Endodermal cell (in vitro differentiated cells): ENCODE measurements at regions not wholly inside any gene's neighbourhood (a gene's known extent, or its start where the extent isn't known, plus 50 kb on each side); places are given as distances from the start of the nearest gene placed in this dataset.

Source experiments
- DNase-seq: peaks from one replicate; pipeline ENCODE4 v3.0.0-alpha.2; 2017
- H3K27ac ChIP-seq: 2 replicates; pipeline ENCODE4 v1.5.1; 2013; ENCODE audit warnings: mild to moderate bottlenecking, low read depth, low read length, moderate library complexity
- H3K27me3 ChIP-seq: 2 replicates; pipeline ENCODE4 v1.6.1; 2013; ENCODE audit warnings: mild to moderate bottlenecking, low read length, moderate library complexity; ENCODE audit not compliant: insufficient read depth, control insufficient read depth, poor library complexity, severe bottlenecking
- H3K36me3 ChIP-seq: 2 replicates; pipeline ENCODE4 v1.7.0; 2013; ENCODE audit warnings: mild to moderate bottlenecking, low read length, moderate library complexity; ENCODE audit not compliant: control insufficient read depth, insufficient read depth
- H3K4me1 ChIP-seq: one replicate; pipeline ENCODE4 v1.7.0; 2013; ENCODE audit warnings: low read length; ENCODE audit not compliant: control insufficient read depth, insufficient read depth
- H3K4me3 ChIP-seq: 2 replicates; pipeline ENCODE4 v1.5.1; 2013; ENCODE audit warnings: mild to moderate bottlenecking, low read length, moderate library complexity
- H3K9ac ChIP-seq: 2 replicates; pipeline ENCODE4 v1.6.1; 2013; ENCODE audit warnings: mild to moderate bottlenecking, low read length, moderate library complexity; ENCODE audit not compliant: poor library complexity, severe bottlenecking; ENCODE audit errors: extremely low read depth
- H3K9me3 ChIP-seq: 2 replicates; pipeline ENCODE4 v1.6.1; 2013; ENCODE audit warnings: mild to moderate bottlenecking, low read length, moderate library complexity; ENCODE audit not compliant: control insufficient read depth
- H3K27ac Mint-ChIP-seq: 2 replicates; pipeline ENCODE4 v1.8.0; 2020; ENCODE audit warnings: mixed read lengths
- H3K27me3 Mint-ChIP-seq: 2 replicates; pipeline ENCODE4 v1.8.0; 2021; ENCODE audit warnings: mild to moderate bottlenecking, mixed read lengths; ENCODE audit not compliant: insufficient read depth
- H3K36me3 Mint-ChIP-seq: 2 replicates; pipeline ENCODE4 v1.8.0; 2020; ENCODE audit warnings: low read depth, mixed read lengths
- H3K4me1 Mint-ChIP-seq: 2 replicates; pipeline ENCODE4 v1.8.0; 2020; ENCODE audit warnings: mixed read lengths
- H3K4me3 Mint-ChIP-seq: 2 replicates; pipeline ENCODE4 v1.8.0; 2020; ENCODE audit warnings: mild to moderate bottlenecking, moderate library complexity, mixed read lengths
- H3K9me3 Mint-ChIP-seq: 2 replicates; pipeline ENCODE4 v1.8.0; 2020; ENCODE audit warnings: mild to moderate bottlenecking, mixed read lengths
- WGBS, 2 experiments: methylation state at CpG; one replicate each; pipeline versions ENCODE4 v1.1.5 to v1.1.7; 2013; ENCODE audit warnings: missing lambda C conversion rate in 2 of 2, mixed read lengths in 1 of 2; ENCODE audit not compliant: insufficient coverage in 1 of 2, insufficient read length in 1 of 2; 5-methylcytosine and 5-hydroxymethylcytosine counted together
- TF ChIP-seq, protein P1 (sequence below): fragments of 200-600 bp; sonication (generic); conservative IDR thresholded peaks from 2 replicates; pipeline ENCODE4 v1.5.0; 2021; ENCODE audit warnings: antibody characterized with exemption, mild to moderate bottlenecking

DNA sequence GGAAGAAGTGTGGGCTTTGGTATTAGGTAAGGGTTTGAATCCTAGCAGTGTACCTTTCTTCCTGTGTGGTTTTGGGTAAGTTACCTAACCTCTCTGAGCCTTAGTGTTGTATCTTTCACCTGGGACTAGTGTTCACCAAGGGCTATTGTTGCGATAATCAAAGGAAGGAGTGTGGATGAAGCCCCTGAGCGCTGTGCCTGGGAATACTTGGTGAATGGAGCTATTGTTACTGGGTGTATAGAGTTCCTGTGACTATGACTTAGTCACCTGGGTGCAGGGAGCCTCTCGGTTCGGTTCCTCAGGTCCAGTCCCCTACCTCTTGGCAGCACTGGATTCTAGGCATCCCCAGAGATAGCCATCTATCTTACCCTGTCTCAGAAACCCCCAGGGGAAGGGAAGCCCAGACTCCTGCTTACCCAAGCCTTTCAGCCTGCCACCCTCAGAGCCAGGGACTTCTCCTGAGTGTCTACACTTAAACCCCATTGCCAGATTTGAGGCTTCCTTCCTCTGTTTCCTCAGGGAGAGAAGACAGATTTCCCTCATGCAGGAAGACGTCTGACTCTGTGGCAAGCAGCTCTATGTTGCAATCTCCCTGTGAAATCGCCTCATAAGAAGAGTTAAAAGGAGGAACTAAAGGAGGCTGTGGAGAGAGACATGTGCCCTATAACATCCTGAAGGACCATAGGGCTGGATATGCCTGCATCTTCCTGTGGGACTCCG, 181.0 kb upstream of the PITX1 start:
- no peak overlapping the region for H3K27ac Mint-ChIP-seq
- no peak overlapping the region for H3K4me3 ChIP-seq
- H3K36me3 Mint-ChIP-seq = no peaks in the 10 kb centered on the region
- H3K9me3 Mint-ChIP-seq = no peaks in the 10 kb centered on the region
- H3K27me3 ChIP-seq = peaks cover 4% of the 10 kb centered on the region
- H3K4me1 ChIP-seq = no peaks in the 10 kb centered on the region
- H3K36me3 ChIP-seq = no peaks in the 10 kb centered on the region
- DNase-seq = peak; percentile 25
- no peak overlapping the region for H3K27ac ChIP-seq
- H3K4me3 Mint-ChIP-seq = no peak overlapping the region
- WGBS, 2 experiments = 88 to 89% methylated on average over 7 of the region's 7 CpGs
- H3K9me3 ChIP-seq = no peaks in the 10 kb centered on the region
- H3K9ac ChIP-seq = no peak overlapping the region
- peaks cover 8% of the 10 kb centered on the region for H3K4me1 Mint-ChIP-seq
- TF ChIP-seq, protein P1, sequence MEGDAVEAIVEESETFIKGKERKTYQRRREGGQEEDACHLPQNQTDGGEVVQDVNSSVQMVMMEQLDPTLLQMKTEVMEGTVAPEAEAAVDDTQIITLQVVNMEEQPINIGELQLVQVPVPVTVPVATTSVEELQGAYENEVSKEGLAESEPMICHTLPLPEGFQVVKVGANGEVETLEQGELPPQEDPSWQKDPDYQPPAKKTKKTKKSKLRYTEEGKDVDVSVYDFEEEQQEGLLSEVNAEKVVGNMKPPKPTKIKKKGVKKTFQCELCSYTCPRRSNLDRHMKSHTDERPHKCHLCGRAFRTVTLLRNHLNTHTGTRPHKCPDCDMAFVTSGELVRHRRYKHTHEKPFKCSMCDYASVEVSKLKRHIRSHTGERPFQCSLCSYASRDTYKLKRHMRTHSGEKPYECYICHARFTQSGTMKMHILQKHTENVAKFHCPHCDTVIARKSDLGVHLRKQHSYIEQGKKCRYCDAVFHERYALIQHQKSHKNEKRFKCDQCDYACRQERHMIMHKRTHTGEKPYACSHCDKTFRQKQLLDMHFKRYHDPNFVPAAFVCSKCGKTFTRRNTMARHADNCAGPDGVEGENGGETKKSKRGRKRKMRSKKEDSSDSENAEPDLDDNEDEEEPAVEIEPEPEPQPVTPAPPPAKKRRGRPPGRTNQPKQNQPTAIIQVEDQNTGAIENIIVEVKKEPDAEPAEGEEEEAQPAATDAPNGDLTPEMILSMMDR = no peak
- peaks cover 29% of the 10 kb centered on the region for H3K27me3 Mint-ChIP-seq

DNA sequence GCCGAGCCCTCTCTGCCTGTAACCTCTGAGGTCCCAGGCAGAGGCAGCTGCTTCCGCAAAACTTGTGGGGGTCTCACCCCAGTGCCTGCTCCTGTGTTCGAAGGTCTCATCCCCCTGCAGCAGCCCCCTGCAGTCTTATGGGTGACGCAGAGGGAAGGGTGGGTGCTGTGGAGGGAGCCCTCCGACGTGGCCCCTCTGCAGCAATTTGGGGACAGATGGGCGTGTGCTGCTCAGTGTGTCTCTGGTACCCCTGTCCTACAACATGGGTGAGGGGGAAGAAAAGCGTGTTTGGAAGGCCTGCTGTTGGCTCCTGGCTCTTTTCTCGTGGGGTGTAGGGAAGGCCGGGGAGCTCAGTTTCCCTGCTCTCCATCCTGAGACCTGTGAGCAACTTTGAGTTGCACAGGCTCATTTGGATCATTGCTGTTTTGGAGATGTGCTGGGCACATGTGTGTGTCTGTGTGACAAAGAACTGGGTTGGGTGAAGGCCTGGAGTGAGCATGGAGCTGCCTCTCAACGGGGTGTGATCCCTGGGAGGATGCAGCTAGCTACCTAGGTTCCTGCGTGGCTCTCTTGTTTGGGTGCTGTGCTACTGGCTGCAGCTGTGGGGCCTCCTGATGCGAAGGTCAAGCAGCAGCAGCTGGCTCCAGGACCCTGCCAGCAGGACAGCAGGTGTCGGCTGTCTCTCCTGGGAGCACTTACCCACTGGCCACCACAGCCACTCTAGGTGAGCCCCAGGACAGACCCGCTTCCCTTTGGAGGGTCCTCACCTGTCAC, 179.6 kb upstream of the PITX1 start:
- Histone ChIP-seq H3K36me3 (no peaks in the 10 kb centered on the region), H3K4me1 (no peaks in the 10 kb centered on the region), H3K9me3 (no peaks in the 10 kb centered on the region), H3K27ac (no peak overlapping the region), H3K9ac (no peak overlapping the region), H3K27me3 (peaks cover 4% of the 10 kb centered on the region), H3K4me3 (no peak overlapping the region)
- H3K36me3 Mint-ChIP-seq = no peaks in the 10 kb centered on the region
- no peak overlapping the region for H3K27ac Mint-ChIP-seq
- 89 to 92% methylated on average over 10 to 15 of the region's 15 CpGs for WGBS, 2 experiments
- H3K27me3 Mint-ChIP-seq = peaks cover 29% of the 10 kb centered on the region
- H3K4me1 Mint-ChIP-seq = peaks cover 4% of the 10 kb centered on the region
- no peak overlapping the region for H3K4me3 Mint-ChIP-seq
- DNase-seq = peak; percentile 42
- no peaks in the 10 kb centered on the region for H3K9me3 Mint-ChIP-seq
- TF ChIP-seq, protein P1 = no peak

DNA sequence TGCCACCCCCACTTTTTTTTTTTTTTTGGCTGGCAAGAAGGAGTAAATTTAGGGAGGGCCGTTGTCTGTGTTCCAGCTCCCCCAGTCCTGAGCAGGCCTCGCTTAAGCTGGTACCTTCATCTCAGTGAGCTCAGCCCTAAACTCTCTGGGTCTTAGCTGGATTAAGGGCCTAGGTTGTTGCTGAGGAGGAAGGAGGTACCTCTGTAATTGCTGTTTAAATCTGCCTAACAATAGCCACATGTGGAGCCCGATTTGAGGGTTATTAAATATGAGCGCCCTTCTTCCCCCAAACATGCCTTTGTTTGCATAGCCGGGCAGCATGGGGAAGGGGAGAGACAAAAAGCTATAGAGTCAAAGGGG, 179.0 kb upstream of the PITX1 start:
- Mint-ChIP-seq H3K9me3 (no peaks in the 10 kb centered on the region), H3K36me3 (no peaks in the 10 kb centered on the region), H3K4me1 (peaks cover 2% of the 10 kb centered on the region), H3K27ac (no peak overlapping the region), H3K4me3 (no peak overlapping the region), H3K27me3 (peaks cover 29% of the 10 kb centered on the region)
- no peak overlapping the region for H3K9ac ChIP-seq
- no peak overlapping the region for H3K4me3 ChIP-seq
- H3K4me1 ChIP-seq = no peaks in the 10 kb centered on the region
- TF ChIP-seq, protein P1 = no peak
- H3K27ac ChIP-seq = no peak overlapping the region
- peaks cover 4% of the 10 kb centered on the region for H3K27me3 ChIP-seq
- no peaks in the 10 kb centered on the region for H3K9me3 ChIP-seq
- whole genome bisulfite sequencing, 2 experiments = 68 to 73% methylated on average over 3 to 5 of the region's 5 CpGs
- peak; percentile 30 for DNase-seq
- H3K36me3 ChIP-seq = no peaks in the 10 kb centered on the region
